Skeletal muscle satellite cell (primary cell): ENCODE measurements at regions not wholly inside any gene's neighbourhood (a gene's known extent, or its start where the extent isn't known, plus 50 kb on each side); places are given as distances from the start of the nearest gene placed in this dataset.

Experiments
- H3K27me3 ChIP-seq: 2 replicates; pipeline ENCODE4 v1.7.0; 2013; ENCODE audit warnings: low read length; ENCODE audit not compliant: control insufficient read depth, insufficient read depth
- H3K36me3 ChIP-seq: 2 replicates; pipeline ENCODE4 v1.7.0; 2013; ENCODE audit warnings: mild to moderate bottlenecking, control low read depth, low read length; ENCODE audit not compliant: insufficient read depth
- H3K4me1 ChIP-seq: 2 replicates; pipeline ENCODE4 v1.7.0; 2013; ENCODE audit warnings: low read length; ENCODE audit not compliant: control insufficient read depth, insufficient read depth
- H3K4me2 ChIP-seq: 2 replicates; pipeline ENCODE4 v1.7.0; 2013; ENCODE audit warnings: mild to moderate bottlenecking, low read length
- H3K4me3 ChIP-seq: 2 replicates; pipeline ENCODE4 v1.7.0; 2013; ENCODE audit warnings: low read length
- H3K9ac ChIP-seq: 2 replicates; pipeline ENCODE4 v1.7.0; 2013; ENCODE audit warnings: mild to moderate bottlenecking, low read depth, low read length, moderate library complexity
- H3K9me3 ChIP-seq: replicated peaks from 2 replicates; pipeline ENCODE4 v1.7.0; 2013; ENCODE audit warnings: mild to moderate bottlenecking, control low read depth, low read length

- H3K9ac ChIP-seq = no peak overlapping the region
- no peak overlapping the region for H3K4me2 ChIP-seq
- no peak overlapping the region for H3K4me3 ChIP-seq
- no peaks in the 10 kb centered on the region for H3K36me3 ChIP-seq
- H3K4me1 ChIP-seq = no peaks in the 10 kb centered on the region
- H3K27me3 ChIP-seq = peaks cover 53% of the 10 kb centered on the region
- H3K9me3 ChIP-seq = no peaks in the 10 kb centered on the region
Observed at GRCh38 chr1:25030674-25031589, 100.9 kb upstream of the RUNX3 start.

- Histone ChIP-seq H3K9ac (no peak overlapping the region), H3K36me3 (no peaks in the 10 kb centered on the region), H3K9me3 (no peaks in the 10 kb centered on the region), H3K4me1 (no peaks in the 10 kb centered on the region), H3K4me3 (no peak overlapping the region), H3K27me3 (peaks cover 53% of the 10 kb centered on the region), H3K4me2 (no peak overlapping the region)
Observed at GRCh38 chr1:25030012-25030411, 99.9 kb upstream of the RUNX3 start.

- Histone ChIP-seq H3K4me2 (no peak overlapping the region), H3K36me3 (no peaks in the 10 kb centered on the region), H3K9ac (no peak overlapping the region), H3K4me1 (no peaks in the 10 kb centered on the region), H3K9me3 (no peaks in the 10 kb centered on the region), H3K4me3 (no peak overlapping the region), H3K27me3 (peaks cover 57% of the 10 kb centered on the region)
Observed at GRCh38 chr1:25028907-25029599, 99.0 kb upstream of the RUNX3 start.

DNA sequence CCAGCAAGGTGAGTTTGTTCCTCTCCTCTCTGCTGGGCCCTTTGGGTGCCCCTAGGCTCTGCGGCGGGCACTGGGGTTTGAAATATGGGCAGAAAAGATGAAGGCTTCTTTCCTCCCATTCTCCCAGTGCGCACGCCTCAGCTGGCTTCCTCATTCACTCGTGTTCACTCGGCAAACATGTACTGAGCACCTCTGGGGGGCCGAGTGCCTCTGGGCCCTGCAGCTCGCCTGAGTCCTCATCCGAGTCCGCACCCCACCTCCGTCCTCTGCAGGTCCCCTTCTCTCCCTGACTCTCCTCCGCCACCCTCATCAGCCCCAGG is 98.5 kb upstream of the RUNX3 start:
- Histone ChIP-seq H3K4me1 (no peaks in the 10 kb centered on the region), H3K27me3 (peaks cover 62% of the 10 kb centered on the region), H3K4me2 (no peak overlapping the region), H3K4me3 (no peak overlapping the region), H3K9ac (no peak overlapping the region), H3K9me3 (no peaks in the 10 kb centered on the region), H3K36me3 (no peaks in the 10 kb centered on the region)

DNA sequence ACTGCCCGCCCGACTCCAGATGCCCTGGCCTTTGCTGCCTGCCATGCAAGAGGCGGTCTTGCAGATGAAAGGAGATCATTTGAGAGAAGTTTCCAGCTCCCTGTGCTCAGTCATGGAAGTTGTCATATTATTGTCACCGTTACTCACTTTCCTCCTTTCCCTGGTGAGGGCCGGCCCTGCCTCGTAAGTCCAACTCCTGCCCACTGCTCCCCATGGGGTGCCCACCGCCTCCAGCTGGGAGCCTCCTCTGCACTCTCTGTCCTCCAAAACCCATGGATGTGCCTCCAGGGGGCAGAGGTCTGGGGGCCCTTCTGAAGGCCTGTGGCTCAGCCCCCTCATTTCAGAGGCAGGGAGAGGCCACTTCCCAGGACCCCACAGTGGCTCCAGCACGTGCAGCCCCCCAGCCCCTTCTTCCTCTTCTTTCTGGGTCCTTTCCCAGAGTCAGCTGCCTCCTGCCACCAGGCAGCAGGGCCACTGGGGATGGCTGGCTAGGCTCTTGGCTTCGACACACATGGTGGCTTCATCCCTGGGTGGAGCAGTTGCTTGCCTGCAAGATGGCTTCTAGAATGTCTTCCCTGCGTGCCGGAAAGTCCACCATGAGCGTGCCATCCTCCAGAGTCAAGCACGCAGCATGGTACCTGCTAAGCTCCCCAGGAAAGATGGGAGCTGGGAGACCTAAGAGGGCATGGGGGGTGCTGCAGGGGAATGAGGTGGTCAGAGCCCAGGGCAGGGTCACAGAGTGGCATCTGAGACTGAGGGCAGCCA is 97.9 kb upstream of the RUNX3 start:
- Histone ChIP-seq H3K36me3 (no peaks in the 10 kb centered on the region), H3K9me3 (no peaks in the 10 kb centered on the region), H3K4me3 (no peak overlapping the region), H3K27me3 (peaks cover 58% of the 10 kb centered on the region), H3K4me1 (no peaks in the 10 kb centered on the region), H3K9ac (no peak overlapping the region), H3K4me2 (no peak overlapping the region)

GRCh38 chr1:25026730-25027450 is 96.8 kb upstream of the RUNX3 start:
- Histone ChIP-seq H3K4me1 (no peaks in the 10 kb centered on the region), H3K4me2 (no peak overlapping the region), H3K9me3 (no peaks in the 10 kb centered on the region), H3K4me3 (no peak overlapping the region), H3K36me3 (no peaks in the 10 kb centered on the region), H3K27me3 (peaks cover 51% of the 10 kb centered on the region), H3K9ac (no peak overlapping the region)

GRCh38 chr1:25026304-25026703 is 96.2 kb upstream of the RUNX3 start:
- Histone ChIP-seq H3K9me3 (no peaks in the 10 kb centered on the region), H3K27me3 (peaks cover 48% of the 10 kb centered on the region), H3K4me2 (no peak overlapping the region), H3K4me1 (no peaks in the 10 kb centered on the region), H3K9ac (no peak overlapping the region), H3K36me3 (no peaks in the 10 kb centered on the region), H3K4me3 (no peak overlapping the region)

GRCh38 chr1:25024615-25025350 is 94.7 kb upstream of the RUNX3 start:
- Histone ChIP-seq H3K4me3 (no peak overlapping the region), H3K9me3 (no peaks in the 10 kb centered on the region), H3K27me3 (peaks cover 41% of the 10 kb centered on the region), H3K36me3 (no peaks in the 10 kb centered on the region), H3K9ac (no peak overlapping the region), H3K4me2 (no peak overlapping the region), H3K4me1 (no peaks in the 10 kb centered on the region)

DNA sequence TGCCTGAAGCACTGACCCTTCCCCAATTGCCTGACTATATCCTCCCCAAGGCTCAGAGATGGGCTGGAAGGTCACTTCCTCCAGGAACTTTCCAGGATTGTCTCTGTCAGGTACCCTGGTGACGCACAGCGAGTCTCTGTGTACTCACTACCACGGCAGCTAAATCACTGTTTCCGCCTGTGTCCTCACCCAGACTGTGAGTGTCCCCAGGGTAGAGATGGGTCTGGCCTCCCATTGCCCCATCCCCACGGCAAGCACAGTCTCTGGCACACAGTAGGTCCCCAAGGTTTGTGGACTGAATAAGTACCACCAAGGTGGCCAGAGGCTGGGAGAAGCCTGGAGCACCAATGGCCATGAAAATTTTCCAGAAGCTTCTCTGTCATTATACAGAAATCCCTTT is 93.8 kb upstream of the RUNX3 start:
- H3K4me1 ChIP-seq = no peaks in the 10 kb centered on the region

GRCh38 chr1:25023190-25023578 is 93.1 kb upstream of the RUNX3 start:
- Histone ChIP-seq H3K9me3 (no peaks in the 10 kb centered on the region), H3K9ac (no peak overlapping the region), H3K4me2 (no peak overlapping the region), H3K36me3 (no peaks in the 10 kb centered on the region), H3K27me3 (peaks cover 25% of the 10 kb centered on the region), H3K4me1 (no peaks in the 10 kb centered on the region), H3K4me3 (no peak overlapping the region)

More for the DNA sequence above, 93.8 kb upstream of the RUNX3 start:
- no peak overlapping the region for H3K4me2 ChIP-seq
- H3K27me3 ChIP-seq = peaks cover 32% of the 10 kb centered on the region
- no peaks in the 10 kb centered on the region for H3K9me3 ChIP-seq
- no peaks in the 10 kb centered on the region for H3K36me3 ChIP-seq
- H3K4me3 ChIP-seq = no peak overlapping the region
- no peak overlapping the region for H3K9ac ChIP-seq
